GM18502 (cell line): ENCODE measurements at regions not wholly inside any gene's neighbourhood (a gene's known extent, or its start where the extent isn't known, plus 50 kb on each side); places are given as distances from the start of the nearest gene placed in this dataset.

Experiments
- ATAC-seq: cut with Tn5 transposase; IDR thresholded peaks from one replicate; pipeline ENCODE4 v1.9.1; 2021; ENCODE audit warnings: mild to moderate bottlenecking; ENCODE audit not compliant: unreplicated experiment, poor library complexity

DNA sequence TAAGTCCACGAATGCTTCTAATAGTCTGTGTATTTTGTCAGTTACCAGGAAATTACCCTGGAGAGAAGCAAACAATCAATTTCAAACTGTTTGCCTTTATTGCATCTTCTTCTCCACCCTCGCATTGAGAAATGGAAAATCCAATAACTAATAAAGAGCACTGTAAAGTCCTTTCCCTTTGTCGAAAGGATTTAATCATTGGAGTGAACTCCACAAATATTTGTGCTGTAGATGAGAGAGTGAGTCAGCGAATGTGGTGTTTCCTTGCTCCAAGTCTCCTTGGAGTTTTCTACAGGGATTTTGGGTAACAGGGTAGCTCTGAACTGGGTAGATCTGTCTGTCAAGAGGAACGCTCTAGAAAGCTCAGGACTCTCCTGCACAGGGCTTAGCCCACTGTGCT, 240.2 kb downstream of the KCNS3 start:
- no peak for ATAC-seq

DNA sequence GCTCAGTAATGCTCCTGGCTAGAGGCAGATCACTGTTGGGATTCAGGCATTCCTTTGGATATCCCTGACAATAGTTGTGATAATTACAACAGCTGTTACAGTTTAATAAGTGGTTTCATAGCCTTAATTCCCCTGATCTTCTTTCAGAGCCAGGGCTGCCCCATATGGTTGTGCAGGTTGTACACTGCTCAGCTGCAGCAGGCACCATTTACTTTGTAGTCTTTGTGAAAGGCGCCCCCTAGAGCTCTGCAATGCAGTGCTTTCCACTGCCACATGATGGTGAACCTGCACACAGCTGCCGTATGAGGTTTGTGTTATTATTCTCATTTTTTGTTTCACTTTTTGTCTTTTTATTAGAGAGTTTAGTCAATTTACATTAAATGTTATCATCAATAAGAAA, 239.1 kb downstream of the KCNS3 start:
- ATAC-seq = peak; percentile 98

GRCh38 chr2:18110222-18110621, 231.8 kb downstream of the KCNS3 start:
- no peak for ATAC-seq

DNA sequence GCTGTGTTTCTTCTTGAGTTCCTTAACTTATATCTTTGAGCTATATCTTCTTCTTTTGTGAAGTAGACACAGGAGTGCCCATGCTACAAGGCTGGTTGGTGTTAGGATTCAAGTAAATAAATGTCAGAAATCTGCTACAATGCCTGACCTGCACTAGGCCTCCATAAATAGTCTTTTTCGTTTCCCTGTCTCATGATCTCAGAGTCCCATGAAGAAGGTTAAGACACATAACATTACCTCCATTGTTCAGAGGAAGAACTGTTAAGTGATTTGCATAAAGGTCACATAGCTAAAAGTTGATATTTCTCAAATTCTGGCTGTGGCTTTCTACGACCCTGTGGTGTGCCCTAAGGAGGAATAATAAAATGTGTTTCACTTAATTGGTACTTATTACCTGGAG, 228.4 kb downstream of the KCNS3 start:
- ATAC-seq = no peak

- ATAC-seq = no peak
Observed at GRCh38 chr2:18105929-18106328, 227.5 kb downstream of the KCNS3 start.

GRCh38 chr2:18104595-18105224, 226.2 kb downstream of the KCNS3 start:
- no peak for ATAC-seq

GRCh38 chr2:18096836-18097405, 218.5 kb downstream of the KCNS3 start:
- ATAC-seq = no peak

DNA sequence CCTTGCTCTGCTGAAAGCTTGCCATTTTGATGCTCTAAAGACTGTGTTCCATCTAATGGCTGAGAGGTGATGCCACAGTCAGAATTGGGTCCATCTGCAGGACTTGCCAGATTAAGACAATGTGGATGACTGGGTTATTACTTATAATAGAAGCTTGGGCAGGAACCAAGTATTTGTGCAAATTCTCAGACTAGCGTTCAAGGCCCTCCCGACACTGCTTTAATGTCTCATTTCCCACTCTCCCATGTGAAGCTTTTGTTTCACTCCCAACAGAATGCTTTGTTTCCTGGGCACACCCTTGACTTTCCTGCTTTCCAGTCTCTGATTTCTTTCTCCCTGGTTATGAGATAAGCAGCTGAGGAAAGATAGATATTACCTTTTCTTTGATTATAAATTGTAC, 215.8 kb downstream of the KCNS3 start:
- ATAC-seq = no peak

- ATAC-seq = no peak
Observed at GRCh38 chr2:18093196-18093595, 214.7 kb downstream of the KCNS3 start.

DNA sequence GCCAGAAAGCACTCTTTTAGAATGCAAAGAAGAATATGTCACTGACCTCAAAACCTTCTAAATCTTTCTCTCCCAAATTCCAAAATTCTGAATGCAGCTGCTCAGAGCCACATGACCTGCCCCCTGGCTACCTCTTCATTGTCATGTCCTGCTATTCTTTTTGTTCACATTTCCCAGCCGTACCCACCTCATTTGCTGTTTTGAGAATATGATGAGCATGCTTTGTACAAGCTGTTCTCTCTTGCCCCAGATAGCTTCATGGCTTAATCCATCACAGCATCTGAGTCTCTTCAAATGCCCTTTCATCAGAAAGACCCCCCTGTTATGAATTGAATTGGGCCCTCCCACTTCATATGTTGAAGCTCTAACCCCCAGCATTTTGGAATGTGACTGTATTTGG, 214.3 kb downstream of the KCNS3 start:
- no peak for ATAC-seq

GRCh38 chr2:18085593-18085992, 207.1 kb downstream of the KCNS3 start:
- ATAC-seq = no peak

DNA sequence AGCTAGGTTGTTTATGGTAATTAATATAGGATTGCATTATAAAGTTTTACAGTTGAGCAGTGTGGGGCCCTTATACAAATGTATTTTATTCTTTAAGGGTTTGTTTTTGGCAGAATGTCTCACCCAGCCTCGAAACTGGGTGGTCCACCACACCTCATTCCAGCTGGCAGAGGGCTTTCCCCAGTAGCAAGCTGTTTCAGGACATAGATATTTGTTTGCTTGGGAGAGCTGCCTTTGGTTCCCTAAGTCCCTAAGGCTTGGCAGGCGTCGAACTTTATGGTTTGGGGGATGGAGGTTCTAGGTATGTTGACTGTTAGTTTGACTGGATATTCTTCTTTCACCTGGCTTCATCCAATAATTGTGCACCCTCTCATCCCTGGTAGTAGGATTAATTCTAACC, 205.9 kb downstream of the KCNS3 start:
- ATAC-seq = no peak

- ATAC-seq = no peak
Observed at GRCh38 chr2:18083806-18084205, 205.3 kb downstream of the KCNS3 start.

GRCh38 chr2:18078216-18078615, 199.7 kb downstream of the KCNS3 start:
- ATAC-seq = no peak

DNA sequence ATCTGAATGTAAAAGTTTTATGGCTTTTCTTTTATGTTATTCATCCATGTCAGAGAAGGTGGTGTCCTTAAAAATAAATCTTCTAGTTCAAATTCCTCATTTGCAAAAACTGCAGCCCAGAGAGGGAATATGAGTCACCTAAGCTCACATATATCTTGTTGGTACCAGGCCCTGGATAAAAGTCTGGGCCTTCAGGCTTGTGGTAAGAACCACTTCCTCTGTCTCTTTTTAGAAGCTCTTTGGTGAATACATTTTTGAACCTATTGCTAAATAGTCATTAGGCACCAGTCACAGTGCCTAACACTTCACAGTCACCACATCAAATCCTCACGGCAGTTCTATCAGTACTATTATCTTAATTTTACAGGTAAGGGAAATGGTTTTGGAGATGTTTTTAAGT, 199.2 kb downstream of the KCNS3 start:
- no peak for ATAC-seq

DNA sequence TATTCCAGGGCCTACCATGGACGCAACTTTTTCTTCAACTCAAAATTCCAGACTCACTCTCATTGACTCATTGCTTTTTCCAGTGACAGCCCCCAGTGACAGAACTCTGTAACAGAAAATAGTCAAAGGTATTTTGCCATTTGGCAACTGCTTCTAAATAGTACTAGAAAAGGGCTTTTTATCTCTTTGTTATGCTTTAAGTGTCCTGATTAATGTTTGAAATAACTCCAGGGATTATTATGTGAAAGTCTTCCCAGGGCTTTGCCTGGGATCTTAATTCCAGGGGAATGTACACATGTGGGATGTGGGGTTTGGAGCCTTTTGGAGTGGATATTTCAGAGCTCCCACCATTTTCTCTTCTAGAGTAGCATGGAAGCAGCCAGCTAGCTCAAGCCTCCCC, 198.8 kb downstream of the KCNS3 start:
- no peak for ATAC-seq

DNA sequence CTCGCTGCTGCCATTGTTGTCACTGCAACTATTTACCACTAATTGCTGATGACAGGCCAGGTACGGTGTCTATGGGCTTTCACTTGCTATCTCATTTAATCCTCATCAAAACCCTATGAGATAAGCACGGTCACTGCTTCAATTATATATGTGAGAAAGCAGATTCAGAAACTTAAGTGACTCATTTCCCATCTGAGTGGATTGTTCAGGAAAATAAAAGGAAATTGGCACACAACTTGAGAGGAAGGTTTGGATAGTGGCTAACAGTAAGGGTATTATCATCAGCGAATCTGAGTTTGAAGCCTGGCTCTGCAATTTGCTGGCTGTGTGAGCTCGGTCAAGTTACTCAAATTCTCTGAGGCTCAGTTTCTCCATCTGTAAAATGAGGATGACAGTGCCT, 196.0 kb downstream of the KCNS3 start:
- ATAC-seq = no peak

DNA sequence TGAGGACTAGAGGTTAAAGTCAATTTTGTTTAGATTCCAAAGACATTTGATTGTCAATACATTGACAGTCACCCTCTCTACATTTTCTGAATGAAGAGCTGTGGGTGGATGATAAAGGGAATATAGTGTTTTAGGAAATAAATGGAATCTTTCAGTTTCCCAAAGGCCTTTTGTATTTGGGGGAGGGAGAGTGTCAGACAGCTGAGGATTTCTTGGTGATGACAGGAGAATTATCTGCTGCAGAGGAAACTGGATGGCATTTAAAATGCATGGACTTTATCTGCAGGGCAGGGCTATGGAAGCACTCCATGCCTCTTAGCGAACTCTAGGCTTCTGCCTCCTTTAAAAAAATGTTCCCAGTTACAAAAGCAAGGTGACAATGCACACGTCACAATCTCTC, 195.1 kb downstream of the KCNS3 start:
- ATAC-seq = no peak

DNA sequence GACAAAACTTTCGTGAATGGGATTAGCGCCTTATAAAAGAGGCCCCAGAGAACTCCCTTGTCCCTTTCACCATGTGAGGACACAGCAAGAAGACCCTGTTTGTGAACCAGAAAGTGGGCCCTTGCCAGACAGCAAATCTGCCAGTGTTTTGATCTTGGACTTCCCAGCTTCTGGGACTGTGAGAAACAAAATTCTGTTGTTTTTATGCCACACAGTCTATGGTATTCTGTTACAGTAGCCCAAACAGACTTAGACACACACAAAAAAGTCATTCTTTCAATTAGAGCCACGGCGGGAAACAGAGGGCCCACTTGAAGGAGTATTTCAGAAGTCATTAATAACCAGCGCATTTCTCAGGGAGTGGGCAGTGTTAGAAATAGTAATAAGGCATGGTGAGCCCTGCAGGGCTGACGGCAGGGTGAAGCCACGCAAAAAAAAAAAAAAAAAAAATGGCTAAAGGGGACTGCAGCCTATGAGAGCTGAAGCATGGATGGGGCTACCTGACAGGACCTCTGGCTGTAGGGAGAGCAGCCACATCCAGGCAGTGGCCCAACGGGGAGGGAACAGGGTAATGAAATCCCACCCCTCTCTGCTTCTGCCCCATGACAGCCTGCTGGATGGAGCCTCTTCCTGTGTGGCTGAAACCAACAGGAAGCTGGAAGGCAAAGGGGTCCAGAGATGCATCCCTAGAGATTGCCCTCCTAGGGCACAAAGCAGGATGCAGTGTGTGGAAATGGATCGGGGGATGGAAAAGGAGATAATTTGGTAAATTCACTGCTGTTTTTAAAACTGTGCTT, 189.3 kb downstream of the KCNS3 start:
- ATAC-seq = no peak

GRCh38 chr2:18066894-18067293, 188.4 kb downstream of the KCNS3 start:
- ATAC-seq = no peak

DNA sequence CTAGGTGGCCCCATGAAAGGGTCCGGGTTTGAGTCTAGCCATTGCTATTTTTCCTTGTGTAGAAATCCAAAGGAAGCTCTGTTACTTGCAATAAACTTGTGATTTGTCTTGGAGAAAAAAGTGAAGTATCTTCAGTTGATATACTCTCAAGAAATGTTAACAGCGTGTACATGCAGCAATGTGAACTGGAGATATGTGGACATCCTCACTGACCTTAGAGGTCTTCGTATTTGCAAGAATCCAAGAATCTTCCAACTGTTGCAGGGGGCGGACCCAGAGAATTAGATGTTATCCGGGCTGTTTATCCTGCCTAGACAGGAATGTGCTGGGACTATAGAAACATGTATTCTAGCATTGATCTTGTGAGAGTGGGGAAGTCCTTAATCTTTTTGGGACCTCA, 187.6 kb downstream of the KCNS3 start:
- ATAC-seq = no peak

- ATAC-seq = no peak
Observed at GRCh38 chr2:18065249-18065648, 186.8 kb downstream of the KCNS3 start.
